ENCODE measurements at regions not wholly inside any gene's neighbourhood (a gene's known extent, or its start where the extent isn't known, plus 50 kb on each side); places are given as distances from the start of the nearest gene placed in this dataset.

- no peak for DNase-seq (ENCODE audit: low read depth in 4 of 4, low spot score in 1 of 4)
Observed at GRCh38 chr2:145288650-145289496, 769.0 kb upstream of the ZEB2 start.

GRCh38 chr2:145287736-145288135 lies 767.8 kb upstream of the ZEB2 start:
- no peak for DNase-seq (ENCODE audit: low read depth in 4 of 4, low spot score in 1 of 4)

GRCh38 chr2:145286716-145287275 lies 766.9 kb upstream of the ZEB2 start:
- DNase-seq (ENCODE audit: low read depth in 4 of 4, low spot score in 1 of 4), result no peak

GRCh38 chr2:145284551-145284950 lies 764.6 kb upstream of the ZEB2 start:
- DNase-seq (ENCODE audit: low read depth in 4 of 4, low spot score in 1 of 4), result no peak

- no peak for DNase-seq (ENCODE audit: low read depth in 4 of 4, low spot score in 1 of 4)
Observed at GRCh38 chr2:145283131-145283530, 763.2 kb upstream of the ZEB2 start.

- DNase-seq (ENCODE audit: low read depth in 4 of 4, low spot score in 1 of 4), result no peak
Observed at GRCh38 chr2:145277922-145278321, 758.0 kb upstream of the ZEB2 start.

- DNase-seq (ENCODE audit: low read depth in 4 of 4, low spot score in 1 of 4), result no peak
Observed at GRCh38 chr2:145273840-145274239, 753.9 kb upstream of the ZEB2 start.

GRCh38 chr2:145268931-145269330 lies 749.0 kb upstream of the ZEB2 start:
- no peak for DNase-seq (ENCODE audit: low read depth in 4 of 4, low spot score in 1 of 4)

GRCh38 chr2:145267451-145267850 lies 747.5 kb upstream of the ZEB2 start:
- no peak for DNase-seq (ENCODE audit: low read depth in 4 of 4, low spot score in 1 of 4)

- DNase-seq (ENCODE audit: low read depth in 4 of 4, low spot score in 1 of 4), result no peak
Observed at GRCh38 chr2:145265244-145265643, 745.3 kb upstream of the ZEB2 start.

- DNase-seq (ENCODE audit: low read depth in 4 of 4, low spot score in 1 of 4), result no peak
Observed at GRCh38 chr2:145260674-145261073, 740.8 kb upstream of the ZEB2 start.

- no peak for DNase-seq (ENCODE audit: low read depth in 4 of 4, low spot score in 1 of 4)
Observed at GRCh38 chr2:145260081-145260480, 740.2 kb upstream of the ZEB2 start.

GRCh38 chr2:145258903-145259579 lies 739.1 kb upstream of the ZEB2 start:
- no peak for DNase-seq (ENCODE audit: low read depth in 4 of 4, low spot score in 1 of 4)

- no peak for DNase-seq (ENCODE audit: low read depth in 4 of 4, low spot score in 1 of 4)
Observed at GRCh38 chr2:145257931-145258330, 738.0 kb upstream of the ZEB2 start.

GRCh38 chr2:145256551-145256950 lies 736.6 kb upstream of the ZEB2 start:
- no peak for DNase-seq (ENCODE audit: low read depth in 4 of 4, low spot score in 1 of 4)

GRCh38 chr2:145254291-145254690 lies 734.4 kb upstream of the ZEB2 start:
- no peak for DNase-seq (ENCODE audit: low read depth in 4 of 4, low spot score in 1 of 4)

GRCh38 chr2:145253492-145253891 lies 733.6 kb upstream of the ZEB2 start:
- no peak for DNase-seq (ENCODE audit: low read depth in 4 of 4, low spot score in 1 of 4)

GRCh38 chr2:145245268-145245870 lies 725.5 kb upstream of the ZEB2 start:
- no peak for DNase-seq (ENCODE audit: low read depth in 4 of 4, low spot score in 1 of 4)

GRCh38 chr2:145235312-145235711 lies 715.4 kb upstream of the ZEB2 start:
- no peak for DNase-seq (ENCODE audit: low read depth in 4 of 4, low spot score in 1 of 4)

- no peak for DNase-seq (ENCODE audit: low read depth in 4 of 4, low spot score in 1 of 4)
Observed at GRCh38 chr2:145230546-145230945, 710.6 kb upstream of the ZEB2 start.

- DNase-seq (ENCODE audit: low read depth in 4 of 4, low spot score in 1 of 4), result no peak
Observed at GRCh38 chr2:145228506-145228905, 708.6 kb upstream of the ZEB2 start.

GRCh38 chr2:145226901-145227300 lies 707.0 kb upstream of the ZEB2 start:
- no peak for DNase-seq (ENCODE audit: low read depth in 4 of 4, low spot score in 1 of 4)

All from stimulated activated CD4-positive, alpha-beta T cell treated with anti-CD3 and anti-CD28 coated beads, Interleukin-1b, Interleukin-23, amount 100 ng/mL, for 24 hours (primary cell).